Activated T-cell treated with anti-CD3 and anti-CD28 coated beads for 48 hours (primary cell): ENCODE measurements at regions not wholly inside any gene's neighbourhood (a gene's known extent, or its start where the extent isn't known, plus 50 kb on each side); places are given as distances from the start of the nearest gene placed in this dataset.
"Not testable (repeated sequence)": the region's sequence is repeated elsewhere in the genome, so short reads cannot be mapped to it uniquely, and the experiment has no call there.

ENCODE experiments used
- DNase-seq: peaks from one replicate; pipeline ENCODE4 v3.0.0-alpha.2; 2020; ENCODE audit warnings: low read depth

- peak; percentile 11 for DNase-seq
Observed at GRCh38 chr19:22545751-22546150, 88.4 kb upstream of the ZNF492 start.

GRCh38 chr19:22533761-22534160 is 100.4 kb upstream of the ZNF492 start:
- DNase-seq: no peak

- no peak for DNase-seq
Observed at GRCh38 chr19:22532388-22533300, 101.5 kb upstream of the ZNF492 start.

GRCh38 chr19:22530042-22530441 is 104.1 kb upstream of the ZNF492 start:
- DNase-seq: no peak

GRCh38 chr19:22528956-22529355 is 105.2 kb upstream of the ZNF492 start:
- DNase-seq: no peak

- DNase-seq: no peak
Observed at GRCh38 chr19:22527554-22527953, 105.4 kb upstream of the ZNF98 start.

- no peak for DNase-seq
Observed at GRCh38 chr19:22526661-22527272, 104.6 kb upstream of the ZNF98 start.

GRCh38 chr19:22523940-22524339 is 101.8 kb upstream of the ZNF98 start:
- DNase-seq: no peak

GRCh38 chr19:22519562-22519961 is 97.4 kb upstream of the ZNF98 start:
- DNase-seq: not testable (repeated sequence)

- DNase-seq: no peak
Observed at GRCh38 chr19:22519152-22519551, 97.0 kb upstream of the ZNF98 start.

GRCh38 chr19:22517496-22518411 is 95.6 kb upstream of the ZNF98 start:
- DNase-seq: no peak

GRCh38 chr19:22515435-22515834 is 93.3 kb upstream of the ZNF98 start:
- DNase-seq: no peak

GRCh38 chr19:22503524-22503923 is 81.4 kb upstream of the ZNF98 start:
- no peak for DNase-seq

GRCh38 chr19:22502766-22503165 is 80.6 kb upstream of the ZNF98 start:
- DNase-seq: no peak

GRCh38 chr19:22498831-22499430 is 76.8 kb upstream of the ZNF98 start:
- DNase-seq: not testable (repeated sequence)

- no peak for DNase-seq
Observed at GRCh38 chr19:22491746-22492145, 69.6 kb upstream of the ZNF98 start.

GRCh38 chr19:22483514-22483913 is 61.4 kb upstream of the ZNF98 start:
- not testable (repeated sequence) for DNase-seq

GRCh38 chr19:22472180-22472637 is 50.1 kb upstream of the ZNF98 start:
- DNase-seq: no peak
